HG02938 (cell line): ENCODE measurements at regions not wholly inside any gene's neighbourhood (a gene's known extent, or its start where the extent isn't known, plus 50 kb on each side); places are given as distances from the start of the nearest gene placed in this dataset.

ENCODE experiments used
- ATAC-seq: cut with Tn5 transposase; IDR thresholded peaks from one replicate; pipeline ENCODE4 v1.9.1; 2021; ENCODE audit warnings: mild to moderate bottlenecking, moderate library complexity; ENCODE audit not compliant: unreplicated experiment

DNA sequence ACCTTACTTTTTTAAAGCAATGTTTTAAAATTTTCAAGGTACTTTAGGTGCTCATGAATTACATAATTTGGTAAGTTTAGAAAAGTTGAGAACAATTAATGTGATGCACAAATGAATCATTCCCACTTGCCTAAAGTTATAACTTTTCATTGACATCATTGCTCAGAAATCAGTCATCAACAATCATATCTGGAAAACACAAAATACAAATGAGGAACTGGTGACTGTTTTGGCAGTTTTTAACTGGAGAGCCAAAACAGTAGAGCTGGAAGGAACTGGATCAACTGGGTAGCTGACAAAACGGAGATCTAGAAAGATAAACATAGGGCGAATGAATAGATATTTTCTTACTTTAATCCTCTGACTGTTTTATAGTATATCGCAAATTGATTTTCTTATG lies 767.1 kb downstream of the IGSF11 start:
- no peak for ATAC-seq

DNA sequence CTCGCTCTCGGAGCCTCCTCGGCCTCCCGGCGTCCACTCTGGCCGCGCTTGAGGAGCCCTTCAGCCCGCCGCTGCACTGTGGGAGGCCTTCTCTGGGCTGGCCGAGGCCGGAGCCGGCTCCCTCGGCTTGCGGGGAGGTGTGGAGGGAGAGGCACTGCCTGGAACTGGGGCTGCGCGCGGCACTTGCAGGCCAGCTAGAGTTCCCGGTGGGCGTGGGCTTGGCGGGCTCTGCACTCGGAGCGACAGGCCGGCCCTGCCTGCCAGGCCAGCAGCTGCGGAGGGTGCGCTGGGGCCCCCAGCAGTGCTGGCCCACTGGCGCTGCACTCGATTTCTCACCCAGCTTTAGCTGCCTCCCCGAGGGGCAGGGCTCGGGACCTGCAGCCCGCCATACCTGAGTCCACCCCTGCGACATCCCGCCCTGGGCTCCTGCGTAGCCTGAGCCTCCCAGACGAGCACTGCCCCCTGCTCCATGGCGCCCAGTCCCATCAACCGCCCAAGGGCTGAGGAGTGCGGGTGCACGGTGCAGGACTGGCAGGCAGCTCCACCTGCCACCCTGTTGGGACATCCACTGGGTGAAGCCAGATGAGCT lies 765.0 kb downstream of the IGSF11 start:
- no peak for ATAC-seq

DNA sequence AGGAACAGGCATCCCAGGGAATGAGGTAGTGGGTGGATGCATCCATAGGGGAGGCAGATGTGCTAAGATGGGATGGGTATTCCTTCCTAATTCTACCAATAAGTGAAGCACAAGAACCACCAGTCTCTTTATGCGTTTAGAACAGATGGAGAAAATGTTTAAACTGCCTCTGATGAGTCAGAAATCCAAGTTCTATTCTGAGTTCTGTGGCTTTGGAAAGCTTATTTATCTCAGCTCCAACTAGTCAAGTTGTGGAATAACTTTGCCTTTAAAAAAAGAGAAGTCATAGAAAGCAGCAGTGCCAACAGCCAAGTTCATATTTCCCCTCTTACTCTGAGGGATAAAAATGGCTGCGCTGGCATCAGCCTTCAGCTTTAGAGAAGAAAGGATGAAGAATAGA lies 761.7 kb downstream of the IGSF11 start:
- no peak for ATAC-seq

DNA sequence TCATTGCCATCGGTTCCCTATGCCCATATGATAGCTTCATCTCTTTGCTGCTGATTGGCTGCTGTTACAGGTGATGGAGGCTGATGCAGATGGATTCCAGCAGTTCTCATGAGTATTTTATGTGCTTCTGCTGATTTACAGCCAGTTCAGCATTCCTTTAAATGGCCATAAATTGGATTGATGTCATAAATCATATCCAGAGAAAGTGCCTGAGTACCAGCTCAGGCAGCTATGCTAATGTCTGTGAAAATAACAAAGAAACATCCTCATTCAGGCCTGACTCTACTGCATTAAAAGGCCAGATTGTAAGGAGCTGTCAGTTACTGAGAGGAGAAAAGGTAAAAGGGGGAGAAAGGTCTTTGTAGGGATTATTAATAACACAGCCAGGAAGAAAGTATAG lies 756.8 kb downstream of the IGSF11 start:
- ATAC-seq, result no peak

DNA sequence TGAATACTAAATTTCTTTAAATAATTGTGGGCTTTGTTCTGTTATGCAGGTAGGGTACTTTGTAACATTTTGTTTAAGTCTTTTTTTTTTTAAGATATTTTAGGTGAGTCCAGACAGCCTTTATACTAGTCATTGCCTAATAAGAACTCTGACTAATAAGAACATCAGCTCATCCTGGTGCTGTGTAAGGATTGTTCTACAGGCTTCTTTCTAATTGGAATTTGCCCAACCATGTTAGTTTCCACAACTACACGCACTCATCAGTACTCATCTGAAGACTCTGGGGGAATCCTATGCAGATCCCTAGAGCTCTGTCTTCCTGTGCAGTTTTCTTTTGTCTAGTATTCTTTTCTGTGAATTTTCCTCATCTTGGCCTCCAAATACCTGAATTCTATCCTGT lies 741.8 kb downstream of the IGSF11 start:
- no peak for ATAC-seq

DNA sequence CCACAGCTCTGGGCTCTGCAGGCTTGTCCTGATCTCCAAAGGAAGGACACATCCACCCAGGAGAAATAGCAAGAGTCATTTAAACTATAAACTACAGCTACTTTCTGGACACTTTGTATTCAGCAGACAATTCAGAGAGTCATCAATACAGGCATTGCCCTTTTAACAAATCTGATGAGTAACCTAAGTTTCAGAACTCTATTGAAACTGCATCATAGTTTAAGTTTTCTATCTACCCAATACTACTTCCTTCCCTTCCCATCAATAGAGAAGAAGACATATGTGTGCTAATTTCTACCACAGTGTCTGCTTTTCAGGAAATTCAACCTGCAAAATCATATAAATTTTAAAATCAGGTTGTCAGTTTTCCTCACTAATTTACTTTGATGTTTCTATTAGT lies 736.5 kb downstream of the IGSF11 start:
- no peak for ATAC-seq

DNA sequence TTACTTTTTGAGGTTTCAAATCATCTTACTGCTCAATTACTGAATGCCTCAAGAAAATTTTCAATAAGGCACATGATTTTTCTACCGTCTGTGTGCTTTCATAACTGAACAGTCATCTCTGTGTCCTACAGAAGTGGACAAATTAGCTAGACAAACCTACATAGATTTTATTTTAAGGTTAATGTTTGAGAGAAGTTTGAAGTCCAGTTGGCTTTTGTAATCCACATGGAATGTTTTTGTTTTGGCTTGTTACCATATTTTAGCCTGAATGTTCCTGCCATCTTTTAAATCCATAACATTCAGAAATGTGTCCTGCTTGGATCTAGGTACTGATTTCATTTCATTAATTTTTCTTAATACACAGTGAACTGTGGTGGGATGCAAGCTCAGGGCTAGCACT lies 730.1 kb downstream of the IGSF11 start:
- no peak for ATAC-seq

DNA sequence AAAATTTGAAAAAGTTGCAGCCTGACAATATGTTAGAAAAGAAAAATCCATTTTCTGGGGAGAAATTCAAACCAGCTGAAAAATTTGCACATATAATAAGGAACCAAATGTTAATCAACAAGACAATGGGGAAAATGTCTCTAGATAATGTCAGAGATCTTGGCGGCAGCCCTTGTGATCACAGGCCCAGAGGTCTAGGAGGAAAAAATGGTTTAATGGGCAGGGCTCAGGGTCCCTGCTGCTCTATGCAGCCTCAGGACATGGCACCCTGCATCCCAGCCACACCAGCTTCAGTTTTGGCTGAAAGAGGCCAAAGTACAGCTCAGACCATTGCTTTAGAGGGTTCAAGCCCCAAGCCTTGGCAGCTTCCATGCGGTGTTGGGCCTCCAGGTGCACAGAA lies 701.9 kb downstream of the IGSF11 start:
- no peak for ATAC-seq

DNA sequence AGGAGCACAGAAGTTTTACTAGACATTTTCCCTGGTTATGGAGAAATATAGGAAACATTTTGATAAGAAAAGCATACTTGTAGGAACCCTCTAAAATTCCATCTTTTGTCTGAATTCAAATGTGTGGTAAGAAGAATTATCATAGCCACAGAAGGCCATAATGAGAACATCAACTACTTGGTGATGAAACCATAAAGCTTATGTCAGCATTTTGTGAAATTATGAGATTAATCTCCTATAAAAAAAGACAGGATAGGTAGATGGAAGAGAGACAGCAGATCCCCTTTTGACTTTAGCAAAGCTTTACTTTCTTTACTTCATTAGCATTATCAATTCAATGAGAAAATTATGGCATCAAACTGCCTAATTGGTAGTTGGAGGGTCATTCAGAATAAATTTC lies 697.0 kb downstream of the IGSF11 start:
- ATAC-seq, result no peak

DNA sequence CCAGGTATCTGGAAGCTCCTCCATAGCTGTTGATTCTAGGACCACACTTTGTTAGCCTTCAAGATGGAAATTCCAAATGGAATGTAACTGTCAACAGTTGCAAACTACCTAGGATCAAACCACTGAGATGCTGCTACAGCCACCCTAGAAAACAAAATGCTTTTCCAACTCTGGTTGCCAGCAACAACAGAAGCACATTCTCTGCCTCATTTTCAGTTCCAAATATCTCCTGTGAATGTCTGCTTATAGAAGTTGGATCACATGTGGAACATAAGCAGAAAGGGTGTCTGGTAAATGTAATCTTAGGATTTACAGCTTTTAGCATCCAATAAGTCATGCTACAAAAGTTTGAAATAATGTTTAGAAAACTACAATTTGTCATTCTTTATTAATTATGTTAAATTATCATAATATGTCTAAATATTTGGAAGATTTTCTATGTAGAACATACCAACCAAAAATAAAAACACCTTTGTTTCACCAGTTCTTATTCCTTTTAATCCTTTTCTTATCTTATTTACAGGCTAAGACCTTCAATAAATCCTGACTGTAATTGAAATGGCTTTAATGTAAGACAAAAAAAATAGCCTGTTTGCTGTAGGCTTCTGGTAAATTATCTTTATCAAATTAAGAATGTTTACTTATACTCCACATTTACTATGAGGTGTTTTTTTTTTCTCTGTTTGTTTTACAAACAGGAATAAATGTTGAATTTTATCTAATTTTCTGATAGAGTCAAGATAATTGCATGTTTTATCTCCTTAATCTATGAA lies 687.1 kb downstream of the IGSF11 start:
- no peak for ATAC-seq

DNA sequence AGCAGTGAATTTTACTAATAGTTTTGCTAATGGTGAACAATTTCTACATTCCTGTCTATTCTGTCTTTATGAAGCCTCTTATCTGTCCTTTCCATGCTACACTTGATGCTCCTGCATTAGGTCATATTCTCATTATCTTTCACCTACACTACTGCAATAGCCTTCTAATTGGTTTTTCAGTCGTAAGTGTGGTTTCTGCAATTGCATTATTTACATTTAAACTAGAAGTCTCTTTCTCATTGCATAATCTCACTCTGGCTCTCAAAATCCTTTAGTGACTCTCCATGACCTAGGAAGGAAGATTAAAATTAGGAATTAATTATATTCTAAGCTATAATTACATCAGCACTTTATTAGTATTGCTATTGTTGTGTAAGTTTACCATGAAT lies 686.5 kb downstream of the IGSF11 start:
- ATAC-seq, result no peak

DNA sequence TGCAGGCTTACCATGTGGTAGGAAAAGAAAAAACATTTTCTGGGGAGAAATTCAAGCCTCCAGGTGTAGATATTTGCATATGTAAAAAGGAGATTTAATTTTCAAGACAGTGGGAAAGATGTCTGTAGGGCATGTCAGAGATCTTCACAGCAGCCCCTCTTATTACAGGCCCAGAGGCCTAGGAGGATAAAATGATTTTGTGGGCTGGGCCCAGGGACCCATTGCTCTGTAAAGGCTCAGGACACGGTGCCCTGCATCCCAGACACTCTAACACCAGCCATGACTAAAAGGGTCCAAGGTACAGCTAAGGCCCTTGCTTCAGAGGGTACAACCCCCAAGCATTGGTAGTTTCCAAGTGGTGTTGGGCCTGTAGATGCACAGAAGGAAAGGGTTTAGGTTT lies 680.1 kb downstream of the IGSF11 start:
- no peak for ATAC-seq

DNA sequence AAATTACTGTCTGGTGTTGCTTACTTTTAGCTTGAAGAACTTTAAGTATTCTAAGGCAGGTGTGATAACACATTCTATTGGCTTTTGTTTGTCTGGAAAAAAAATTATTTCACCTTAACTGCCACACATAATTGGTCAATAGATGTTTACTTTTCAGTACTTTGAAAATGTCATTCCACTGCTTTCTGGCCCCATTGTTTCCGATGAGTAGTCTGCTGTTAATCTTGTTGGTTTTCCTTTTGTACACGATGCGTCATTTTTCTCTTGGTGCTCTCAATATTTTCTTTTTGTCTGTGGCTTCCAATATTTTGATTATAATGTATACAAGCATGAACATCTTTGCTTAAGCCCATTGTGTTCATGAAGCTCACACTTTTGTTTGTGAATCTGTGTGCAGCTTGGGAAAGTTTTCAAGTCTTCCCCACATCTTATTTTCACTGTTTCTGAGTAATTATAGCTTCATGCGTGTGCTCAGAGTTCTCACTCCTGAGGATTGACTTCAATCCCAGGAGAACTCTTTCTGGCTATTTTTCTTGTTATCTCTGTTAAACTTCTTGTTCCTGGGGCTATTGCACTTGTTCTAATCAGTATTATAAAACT lies 664.7 kb downstream of the IGSF11 start:
- ATAC-seq, result no peak

DNA sequence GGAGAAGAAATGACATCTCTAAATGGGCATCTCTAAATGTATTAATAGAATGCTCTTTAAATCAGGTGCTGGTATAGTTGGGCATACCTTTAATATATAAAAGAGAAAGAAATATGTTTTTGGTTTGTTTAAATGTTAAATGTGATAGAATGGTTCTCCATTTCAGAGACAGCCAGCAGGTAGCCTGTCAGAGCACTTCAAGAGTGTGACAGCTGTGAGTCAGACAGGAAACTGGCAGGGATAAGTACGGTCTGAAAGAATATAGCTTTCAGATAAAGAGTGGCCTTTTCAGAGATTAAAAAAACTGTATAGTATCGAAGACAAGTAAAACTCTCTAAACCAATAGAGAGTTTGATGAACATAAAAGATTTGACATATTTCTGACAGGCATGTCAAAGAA lies 654.1 kb downstream of the IGSF11 start:
- ATAC-seq, result no peak

DNA sequence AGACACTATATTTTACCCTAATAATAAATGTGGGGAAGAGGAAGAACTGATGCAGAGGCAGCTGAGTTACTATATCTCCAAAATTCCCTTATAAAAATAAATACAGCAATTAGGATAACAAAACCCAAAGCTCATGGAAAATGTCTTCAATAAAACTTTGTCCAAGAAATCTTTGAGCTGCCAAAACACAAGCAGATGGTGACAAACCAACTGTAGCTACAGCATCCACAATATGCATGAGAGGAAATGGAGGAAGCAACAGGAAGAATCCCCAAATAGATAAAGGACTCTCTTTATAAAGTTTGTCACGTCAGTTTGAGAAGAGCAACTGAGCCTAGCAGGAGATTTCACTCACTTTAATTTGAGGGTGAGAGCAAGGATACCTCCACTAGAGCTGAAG lies 638.2 kb downstream of the IGSF11 start:
- ATAC-seq, result no peak

DNA sequence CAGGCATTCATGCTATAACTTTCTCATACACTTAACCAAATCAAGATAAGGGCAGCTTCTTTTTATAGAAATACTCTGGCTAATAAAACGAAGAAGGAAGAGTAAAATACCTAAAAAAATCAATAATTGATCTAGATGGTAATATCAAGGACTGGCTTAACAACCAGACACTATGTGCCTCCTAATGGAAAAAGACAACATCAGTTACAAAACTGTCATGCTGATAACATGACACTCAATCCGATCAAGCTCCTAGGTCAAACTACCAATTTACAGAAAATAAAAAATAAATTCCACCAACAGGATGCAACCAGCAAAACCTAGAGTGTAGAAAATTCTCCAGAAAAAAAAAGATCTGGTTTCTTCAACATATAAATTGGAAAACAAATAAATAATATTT lies 634.6 kb downstream of the IGSF11 start:
- ATAC-seq, result no peak

DNA sequence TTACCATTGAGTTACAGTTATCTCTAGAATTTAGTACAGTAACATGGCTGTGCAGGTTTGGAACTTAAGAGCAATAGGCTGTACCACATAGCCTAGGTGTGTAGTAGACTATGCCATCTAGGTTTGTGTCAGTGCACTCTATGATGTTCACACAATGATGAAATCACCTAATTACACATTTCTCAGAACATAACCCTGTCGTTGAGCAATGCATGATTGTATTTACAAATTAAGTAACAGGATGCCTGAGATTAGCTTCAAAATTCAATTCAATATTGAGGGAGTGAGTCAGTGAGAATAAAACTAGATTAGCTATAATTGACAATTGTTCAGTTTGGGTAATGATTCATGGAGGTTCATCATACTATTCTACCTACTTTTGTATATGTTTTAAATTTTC lies 633.8 kb downstream of the IGSF11 start:
- ATAC-seq, result no peak

DNA sequence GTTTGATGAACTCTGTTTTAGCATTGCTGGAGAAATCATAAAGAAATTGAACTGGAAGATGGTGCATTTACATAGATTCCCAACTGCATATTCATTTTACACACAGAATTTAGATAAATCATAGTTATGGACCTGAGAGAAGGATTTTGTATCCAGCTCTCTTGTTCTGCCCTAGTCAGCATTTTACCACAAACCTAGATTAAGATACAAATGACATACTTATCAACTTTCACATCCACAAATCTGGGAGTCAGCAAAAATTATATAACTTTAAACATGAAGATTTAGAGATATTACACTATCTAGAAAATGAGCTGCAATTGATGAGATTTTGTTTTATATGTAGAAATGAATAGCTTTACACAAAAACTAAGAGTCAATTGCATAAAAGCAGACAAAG lies 632.8 kb downstream of the IGSF11 start:
- no peak for ATAC-seq

DNA sequence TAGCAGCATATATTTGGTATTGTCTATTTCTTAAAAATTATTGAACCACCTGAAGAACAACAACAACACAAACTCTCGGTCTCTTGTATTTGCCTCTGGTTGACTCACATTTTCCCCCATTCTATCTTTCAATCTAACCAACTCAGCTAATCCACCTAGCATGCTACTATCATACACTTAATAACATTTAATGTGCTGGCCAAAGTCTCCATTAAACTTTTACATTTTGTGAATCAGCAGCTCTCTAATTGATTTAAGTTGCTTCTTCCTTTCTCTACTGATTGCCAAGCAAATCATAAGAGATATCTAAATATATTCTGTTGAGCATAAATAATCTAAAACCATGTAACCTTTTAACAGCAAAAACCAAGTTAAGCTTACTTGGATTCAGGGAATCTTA lies 631.7 kb downstream of the IGSF11 start:
- ATAC-seq, result no peak

DNA sequence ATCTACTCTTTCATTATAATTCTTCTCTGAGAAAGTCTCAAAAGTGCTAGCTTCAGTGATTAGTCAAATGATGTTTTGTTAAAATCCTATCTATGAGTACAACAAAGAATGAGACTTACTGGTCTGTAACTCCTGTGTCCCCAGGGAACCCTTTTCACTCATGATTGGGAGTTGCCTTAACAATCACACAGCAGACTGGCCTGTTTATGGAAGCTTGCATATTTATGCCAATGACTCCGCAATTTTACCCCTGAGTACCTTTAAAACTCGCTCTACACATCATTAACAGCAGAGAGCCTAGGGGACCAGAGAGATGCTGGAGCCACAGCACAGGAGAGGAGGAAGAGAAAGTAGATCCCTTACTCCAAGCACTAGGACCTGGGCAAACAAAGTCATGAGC lies 628.1 kb downstream of the IGSF11 start:
- no peak for ATAC-seq

DNA sequence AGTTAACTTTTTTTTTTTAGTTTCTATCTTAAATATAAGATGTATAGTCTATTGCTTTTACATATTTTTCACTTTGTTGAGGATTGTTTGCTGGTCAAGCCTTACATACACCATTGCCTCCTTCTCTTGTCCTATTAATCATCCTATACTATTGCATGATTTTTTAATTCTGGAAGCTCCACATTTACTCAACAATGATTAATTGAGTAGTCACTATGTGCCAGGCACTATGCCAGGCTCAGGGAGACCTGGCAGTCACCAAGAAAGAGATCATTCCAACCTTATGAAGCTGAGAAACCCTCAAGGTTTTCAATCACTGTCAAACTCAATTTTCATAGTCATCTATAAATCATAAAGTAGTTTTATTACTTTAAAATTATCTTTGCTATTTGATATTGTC lies 626.2 kb downstream of the IGSF11 start:
- no peak for ATAC-seq

DNA sequence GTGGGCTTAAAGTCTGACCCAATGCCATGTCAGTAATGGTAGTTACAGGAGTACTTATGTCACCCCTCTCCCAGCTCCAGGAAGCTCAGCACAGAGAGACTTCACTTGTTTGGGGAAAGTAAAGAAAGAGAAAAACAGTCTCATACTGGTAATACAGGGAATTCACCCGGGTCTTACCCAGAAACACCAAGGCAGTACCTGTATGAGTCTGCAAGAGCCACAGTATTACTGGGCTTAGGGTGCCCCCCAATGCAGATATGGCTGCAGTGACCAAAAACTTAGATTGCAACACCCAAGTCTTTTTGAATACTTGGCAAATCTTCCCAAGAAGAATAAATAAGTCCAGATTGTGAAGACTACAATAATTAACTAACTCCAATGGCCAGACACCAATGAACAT lies 622.1 kb downstream of the IGSF11 start:
- peak; percentile 75 for ATAC-seq
